ENCODE measurements at regions not wholly inside any gene's neighbourhood (a gene's known extent, or its start where the extent isn't known, plus 50 kb on each side); places are given as distances from the start of the nearest gene placed in this dataset.

DNA sequence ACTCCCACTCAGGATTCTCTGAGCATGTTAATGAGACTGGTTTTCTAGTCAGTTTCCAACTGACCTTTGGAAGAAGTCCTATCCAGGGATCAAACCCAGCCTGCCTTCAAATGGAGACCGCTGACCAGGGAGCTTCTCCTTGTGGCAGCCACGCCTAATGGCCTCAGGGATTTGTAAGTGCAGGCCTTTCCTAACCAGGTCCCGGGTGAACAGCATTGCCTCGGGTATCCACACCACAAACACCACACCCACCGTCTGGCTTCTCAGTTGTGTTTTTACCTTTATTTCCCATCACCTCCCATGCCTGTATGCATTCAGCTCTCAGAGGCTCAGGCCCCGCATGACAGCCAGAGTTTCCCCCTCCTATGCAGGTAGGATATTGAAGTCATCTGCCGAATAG, 406.3 kb upstream of the HS6ST1 start:
- TF ChIP-seq CTCF (IDR thresholded peaks at IDR 0.05) (no peak), POLR2AphosphoS5 (IDR thresholded peaks at IDR 0.05) (no peak)

All from prostate gland (tissue), 2 donors.